ENCODE measurements at regions not wholly inside any gene's neighbourhood (a gene's known extent, or its start where the extent isn't known, plus 50 kb on each side); places are given as distances from the start of the nearest gene placed in this dataset.

DNA sequence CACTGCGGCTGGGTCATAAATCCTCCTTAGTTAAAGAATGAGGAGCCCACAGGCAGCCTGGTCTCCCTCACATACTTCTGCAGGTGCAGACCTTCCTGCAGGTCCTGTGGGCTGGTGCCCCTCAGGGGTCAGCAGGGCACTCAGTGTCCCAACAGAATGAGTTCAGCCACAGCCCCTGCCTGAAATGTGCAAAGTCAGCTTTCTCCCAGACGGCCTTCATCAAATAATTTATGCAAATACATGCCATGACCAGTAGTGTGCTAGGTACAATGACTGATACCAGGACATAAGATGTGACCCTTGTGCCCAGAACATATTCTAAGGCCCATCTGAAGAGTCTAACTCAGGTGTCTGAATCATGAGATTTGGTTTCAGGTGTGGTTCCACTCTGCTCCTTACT is 703.4 kb downstream of the TBC1D22A start:
- Mint-ChIP-seq H3K4me1 (no peaks in the 10 kb centered on the region), H3K4me3 (no peak overlapping the region), H3K9me3 (peaks cover 4 to 21% (median 17%) of the 10 kb centered on the region in 9 donors), H3K27me3 (peaks cover 4 to 21% (median 12%) of the 10 kb centered on the region in 5 donors), H3K36me3 (peaks cover 0 to 15% (median 3%) of the 10 kb centered on the region in 3 donors), H3K27ac (no peak overlapping the region)
- DNase-seq = no peak
- ATAC-seq = no peak
- POLR2A ChIA-PET = no interaction called here

GRCh38 chr22:47465222-47465621 is 702.8 kb downstream of the TBC1D22A start:
- no peaks in the 10 kb centered on the region for H3K4me1 Mint-ChIP-seq
- POLR2A ChIA-PET = no interaction called here
- no peak overlapping the region for H3K27ac Mint-ChIP-seq

GRCh38 chr22:47463220-47463619 is 700.8 kb downstream of the TBC1D22A start:
- ATAC-seq (no peak), DNase-seq (no peak)
- Mint-ChIP-seq H3K27ac (no peak overlapping the region), H3K4me1 (no peaks in the 10 kb centered on the region), H3K9me3 (peaks cover 2 to 21% (median 17%) of the 10 kb centered on the region in 9 donors), H3K36me3 (peaks cover 0 to 15% (median 3%) of the 10 kb centered on the region in 3 donors), H3K27me3 (peaks cover 2 to 23% (median 9%) of the 10 kb centered on the region in 5 donors), H3K4me3 (no peak overlapping the region)
- POLR2A ChIA-PET = no interaction called here

More at GRCh38 chr22:47465222-47465621, 702.8 kb downstream of the TBC1D22A start:
- Mint-ChIP-seq H3K4me3 (no peak overlapping the region), H3K27me3 (peaks cover 2 to 21% (median 15%) of the 10 kb centered on the region in 5 donors), H3K9me3 (peaks cover 2 to 21% (median 17%) of the 10 kb centered on the region in 9 donors), H3K36me3 (peaks cover 0 to 15% (median 3%) of the 10 kb centered on the region in 3 donors)
- ATAC-seq (no peak), DNase-seq (no peak)

DNA sequence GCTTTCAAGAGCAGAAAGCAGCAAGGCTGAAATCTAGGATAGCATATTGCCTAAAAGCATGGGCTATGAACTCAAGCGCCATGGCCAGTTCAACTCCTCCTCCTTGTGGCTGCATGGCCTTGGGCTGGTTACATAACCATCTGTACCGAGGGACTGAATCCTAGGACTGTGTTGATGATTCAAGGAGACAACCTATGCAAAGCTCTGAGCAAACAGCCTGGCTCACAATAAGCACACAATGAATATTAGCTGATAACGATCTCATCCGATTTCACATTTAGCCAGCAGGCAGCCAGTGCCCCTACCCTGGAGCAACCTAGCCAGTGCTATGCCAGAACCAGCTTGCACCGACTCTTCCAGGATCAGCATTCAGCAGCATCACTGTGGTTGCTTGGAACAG is 698.4 kb downstream of the TBC1D22A start:
- Mint-ChIP-seq H3K27ac (peak overlapping the region in 1 of 10 donors; percentile 7), H3K9me3 (peaks cover 0 to 6% (median 0%) of the 10 kb centered on the region in 9 donors), H3K27me3 (peaks cover 0 to 13% (median 7%) of the 10 kb centered on the region in 5 donors), H3K36me3 (no peaks in the 10 kb centered on the region), H3K4me1 (no peaks in the 10 kb centered on the region), H3K4me3 (no peak overlapping the region)
- POLR2A ChIA-PET = no interaction called here
- ATAC-seq = no peak
- DNase-seq = no peak

- no peak for DNase-seq
- no peak for ATAC-seq
- Mint-ChIP-seq H3K27ac (no peak overlapping the region), H3K4me3 (no peak overlapping the region), H3K4me1 (no peaks in the 10 kb centered on the region), H3K27me3 (peaks cover 0 to 13% (median 5%) of the 10 kb centered on the region in 5 donors), H3K36me3 (peaks cover 0 to 2% (median 0%) of the 10 kb centered on the region in 3 donors), H3K9me3 (peaks cover 0 to 8% (median 2%) of the 10 kb centered on the region in 9 donors)
- POLR2A ChIA-PET = no interaction called here
Observed at GRCh38 chr22:47460176-47460575, 697.7 kb downstream of the TBC1D22A start.

DNA sequence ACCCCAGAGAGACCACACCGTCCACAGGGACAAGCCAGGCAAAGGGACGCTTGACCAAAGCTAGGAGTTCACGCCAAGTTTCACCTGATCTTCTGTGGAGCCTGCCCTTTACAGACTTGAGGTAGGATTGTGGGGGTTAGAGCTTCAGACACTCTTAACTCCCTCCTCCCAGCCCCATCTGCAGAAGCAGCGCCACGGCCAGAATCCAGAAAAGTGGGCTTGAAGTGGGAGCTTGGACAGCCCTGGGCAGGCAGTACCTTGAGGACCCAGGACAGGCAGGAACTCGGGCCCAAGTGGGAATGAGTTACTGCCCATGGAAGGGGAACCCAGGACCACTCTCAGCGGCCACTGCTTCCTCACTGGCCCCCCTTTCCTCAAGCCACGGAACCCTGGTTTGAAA is 695.9 kb downstream of the TBC1D22A start:
- H3K9me3 Mint-ChIP-seq = peaks cover 1 to 23% (median 15%) of the 10 kb centered on the region in 9 donors
- POLR2A ChIA-PET = no interaction called here
- peaks cover 0 to 13% (median 0%) of the 10 kb centered on the region in 5 donors for H3K27me3 Mint-ChIP-seq
- H3K36me3 Mint-ChIP-seq = peaks cover 0 to 12% (median 0%) of the 10 kb centered on the region in 3 donors
- H3K4me3 Mint-ChIP-seq = no peak overlapping the region
- H3K4me1 Mint-ChIP-seq = no peaks in the 10 kb centered on the region
- no peak overlapping the region for H3K27ac Mint-ChIP-seq
- DNase-seq (no peak), ATAC-seq (no peak)

GRCh38 chr22:47457509-47458300 is 695.3 kb downstream of the TBC1D22A start:
- peaks cover 0 to 12% (median 0%) of the 10 kb centered on the region in 3 donors for H3K36me3 Mint-ChIP-seq
- H3K4me1 Mint-ChIP-seq = no peaks in the 10 kb centered on the region
- H3K4me3 Mint-ChIP-seq = no peak overlapping the region
- ATAC-seq (no peak), DNase-seq (no peak)
- H3K9me3 Mint-ChIP-seq = peaks cover 1 to 29% (median 19%) of the 10 kb centered on the region in 9 donors
- H3K27ac Mint-ChIP-seq = no peak overlapping the region
- H3K27me3 Mint-ChIP-seq = peaks cover 0 to 13% (median 5%) of the 10 kb centered on the region in 5 donors
- POLR2A ChIA-PET = no interaction called here

DNA sequence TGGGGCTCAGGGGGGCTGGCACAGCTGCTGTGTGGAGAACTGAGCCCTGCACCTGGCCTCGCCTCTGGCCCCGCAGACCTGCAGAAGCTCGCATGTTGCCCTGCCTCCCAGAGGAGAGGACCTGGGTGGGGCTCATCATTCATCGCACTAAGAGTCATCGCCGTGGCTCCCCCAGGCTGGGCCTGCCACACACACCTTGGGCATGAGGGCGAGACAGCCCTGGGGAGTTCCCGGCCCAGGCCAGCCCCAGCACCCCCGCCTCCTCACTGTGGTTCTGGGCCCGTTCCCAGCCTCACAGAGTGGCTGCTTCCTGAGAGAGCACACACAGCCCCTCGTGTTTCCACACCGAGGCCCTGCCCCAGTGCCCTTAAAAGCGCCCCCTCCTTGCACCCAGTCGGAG is 694.6 kb downstream of the TBC1D22A start:
- no peak overlapping the region for H3K27ac Mint-ChIP-seq

DNA sequence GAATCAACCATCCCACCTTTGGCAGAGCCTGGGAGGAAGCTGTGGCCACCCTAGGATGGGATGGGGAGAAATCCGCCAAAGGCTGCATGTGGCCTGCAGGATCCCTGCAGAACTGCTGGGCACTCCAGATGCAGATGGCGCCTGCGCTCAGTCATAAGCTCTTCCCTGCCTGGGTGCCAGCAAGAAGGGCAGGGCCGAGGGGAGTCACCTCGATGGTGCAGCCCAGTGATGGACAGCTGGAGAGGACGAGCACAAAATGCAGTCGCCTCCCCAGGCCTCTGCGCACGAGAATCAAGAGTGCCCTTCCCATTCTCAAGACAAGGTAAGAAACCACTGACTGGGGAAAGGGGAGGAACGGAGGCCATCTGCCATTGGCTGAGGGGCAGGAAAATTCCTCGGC is 693.6 kb downstream of the TBC1D22A start:
- no peak overlapping the region for H3K27ac Mint-ChIP-seq
- peaks cover 1 to 30% (median 19%) of the 10 kb centered on the region in 9 donors for H3K9me3 Mint-ChIP-seq
- H3K4me3 Mint-ChIP-seq = no peak overlapping the region
- POLR2A ChIA-PET = no interaction called here
- DNase-seq = no peak
- peaks cover 0 to 13% (median 3%) of the 10 kb centered on the region in 5 donors for H3K27me3 Mint-ChIP-seq
- H3K4me1 Mint-ChIP-seq = peaks cover 0 to 1% (median 0%) of the 10 kb centered on the region in 4 donors
- H3K36me3 Mint-ChIP-seq = peaks cover 0 to 12% (median 0%) of the 10 kb centered on the region in 3 donors
- ATAC-seq = no peak

More for the DNA sequence above, 694.6 kb downstream of the TBC1D22A start:
- peaks cover 0 to 12% (median 0%) of the 10 kb centered on the region in 3 donors for H3K36me3 Mint-ChIP-seq
- H3K27me3 Mint-ChIP-seq = peaks cover 0 to 13% (median 5%) of the 10 kb centered on the region in 5 donors
- H3K9me3 Mint-ChIP-seq = peaks cover 1 to 30% (median 19%) of the 10 kb centered on the region in 9 donors
- ATAC-seq (no peak), DNase-seq (no peak)
- POLR2A ChIA-PET = no interaction called here
- H3K4me3 Mint-ChIP-seq = no peak overlapping the region
- H3K4me1 Mint-ChIP-seq = no peaks in the 10 kb centered on the region

- DNase-seq = no peak
- POLR2A ChIA-PET = no interaction called here
- ATAC-seq = no peak
- H3K4me1 Mint-ChIP-seq = peaks cover 0 to 1% (median 0%) of the 10 kb centered on the region in 4 donors
- no peak overlapping the region for H3K27ac Mint-ChIP-seq
- peaks cover 0 to 12% (median 0%) of the 10 kb centered on the region in 3 donors for H3K36me3 Mint-ChIP-seq
- H3K9me3 Mint-ChIP-seq = peaks cover 1 to 30% (median 19%) of the 10 kb centered on the region in 9 donors
- peak overlapping the region in 1 of 10 donors; percentile 0 for H3K4me3 Mint-ChIP-seq
- peaks cover 0 to 23% (median 2%) of the 10 kb centered on the region in 5 donors for H3K27me3 Mint-ChIP-seq
Observed at GRCh38 chr22:47453049-47453448, 690.6 kb downstream of the TBC1D22A start.

DNA sequence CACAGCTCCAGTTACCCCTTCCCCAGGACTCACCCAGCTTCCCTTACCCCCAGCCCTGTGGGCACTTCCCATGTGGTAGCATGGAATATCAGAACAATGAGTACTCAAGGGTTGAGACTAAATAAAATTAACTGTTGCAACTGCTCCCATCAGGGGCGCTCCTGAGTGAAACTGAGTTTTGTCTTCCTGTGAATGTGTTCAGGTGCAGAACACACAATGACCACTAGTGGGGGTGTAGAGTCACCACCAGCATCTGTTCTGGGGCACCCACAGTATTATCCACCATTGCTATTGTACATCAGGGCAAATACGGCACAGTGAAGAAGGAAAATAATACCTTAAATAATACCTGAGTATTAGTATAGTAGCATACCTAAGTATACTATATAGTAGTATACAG is 689.7 kb downstream of the TBC1D22A start:
- Mint-ChIP-seq H3K9me3 (peaks cover 1 to 30% (median 19%) of the 10 kb centered on the region in 9 donors), H3K4me3 (no peak overlapping the region), H3K4me1 (peaks cover 0 to 1% (median 0%) of the 10 kb centered on the region in 4 donors), H3K27ac (no peak overlapping the region), H3K36me3 (peaks cover 0 to 12% (median 0%) of the 10 kb centered on the region in 3 donors), H3K27me3 (peaks cover 0 to 29% (median 8%) of the 10 kb centered on the region in 5 donors)
- DNase-seq (no peak), ATAC-seq (no peak)
- POLR2A ChIA-PET = no interaction called here

- no peak for DNase-seq
- Mint-ChIP-seq H3K4me1 (peaks cover 0 to 1% (median 0%) of the 10 kb centered on the region in 4 donors), H3K36me3 (peaks cover 0 to 12% (median 0%) of the 10 kb centered on the region in 3 donors), H3K9me3 (peaks cover 1 to 30% (median 19%) of the 10 kb centered on the region in 9 donors), H3K27ac (no peak overlapping the region), H3K27me3 (peaks cover 0 to 35% (median 10%) of the 10 kb centered on the region in 5 donors), H3K4me3 (no peak overlapping the region)
- POLR2A ChIA-PET = no interaction called here
- ATAC-seq = no peak
Observed at GRCh38 chr22:47450876-47451475, 688.5 kb downstream of the TBC1D22A start.

All from naive thymus-derived CD8-positive, alpha-beta T cell (primary cell).